HCT116 (cell line): ENCODE measurements at regions not wholly inside any gene's neighbourhood (a gene's known extent, or its start where the extent isn't known, plus 50 kb on each side); places are given as distances from the start of the nearest gene placed in this dataset.

Experiments used
- ATAC-seq: fragments of 200-7000 bp; cut with Tn5 transposase; 2 replicates; pipeline ENCODE4 v1.9.1; 2020; ENCODE audit warnings: mild to moderate bottlenecking, moderate library complexity
- BruUV-seq: library from RNA; stranded (reverse); fragments of 400-500 nt; replicated peaks from 2 replicates; lab custom pipeline; 2021; lab: Mats Ljungman, UMichigan
- CTCF ChIA-PET: fragments of 300-600 bp; sonication (Branson Sonifier 250); formaldehyde crosslinking; loops from one replicate; lab custom pipeline; 2021; ENCODE audit warnings: antibody characterized with exemption; lab: Charles Lee
- POLR2A ChIA-PET: fragments of 300-600, 350-600 bp; sonication (Branson Sonifier 250); formaldehyde crosslinking; loops from one replicate; lab custom pipeline; 2021; ENCODE audit warnings: antibody characterized with exemption; lab: Charles Lee
- RAD21 ChIA-PET, 2 experiments: fragments of 300-600 bp; sonication (Branson Sonifier 250); formaldehyde crosslinking; loops; one replicate each; lab custom pipeline; 2023; ENCODE audit warnings: low total read pairs in 2 of 2; ENCODE audit not compliant: uncharacterized antibody in 2 of 2, unreplicated experiment in 2 of 2, low non-redundant PET in 1 of 2; lab: Charles Lee
- DNase-seq: peaks from one replicate; pipeline ENCODE4 v3.0.0-alpha.2; 2010; ENCODE audit warnings: low read depth, low spot score
- H2AFZ ChIP-seq: fragments of 200-600 bp; shearing (Covaris generic), sonication (generic); 2 replicates; pipeline ENCODE4 v1.6.1; 2017; ENCODE audit warnings: low read depth, mixed run types, mixed read lengths, antibody characterized with exemption, low read length; ENCODE audit not compliant: poor library complexity, severe bottlenecking
- H3K27ac ChIP-seq: 2 replicates; pipeline ENCODE4 v1.5.1; 2012; ENCODE audit warnings: low read depth, low read length
- H3K27me3 ChIP-seq: fragments of 200-600 bp; sonication (generic); 2 replicates; pipeline ENCODE4 v1.6.1; 2016; ENCODE audit warnings: mixed run types, low read length, mixed read lengths; ENCODE audit not compliant: insufficient read depth
- H3K36me3 ChIP-seq, 2 experiments: fragments of 200-500 bp in 1 of 2; fragments of 200-600 bp in 1 of 2; sonication (Bioruptor generic) in 1 of 2; sonication (generic) in 1 of 2; 2 replicates each; pipeline versions ENCODE4 v1.5.1 to v1.6.1; 2014 to 2016; ENCODE audit warnings: low read length in 2 of 2, inconsistent platforms in 1 of 2, mixed read lengths in 1 of 2, mixed run types in 1 of 2; ENCODE audit not compliant: insufficient read depth in 2 of 2, control insufficient read depth in 1 of 2
- H3K4me1 ChIP-seq, 2 experiments: fragments of 200-600 bp in 1 of 2; sonication (generic) in 1 of 2; 2 replicates each; pipeline versions ENCODE4 v1.5.1 to v1.6.1; 2012 to 2017; ENCODE audit warnings: low read length in 2 of 2, inconsistent platforms in 1 of 2, mild to moderate bottlenecking in 1 of 2, mixed read lengths in 1 of 2, mixed run types in 1 of 2, moderate library complexity in 1 of 2; ENCODE audit not compliant: insufficient read depth in 2 of 2, control insufficient read depth in 1 of 2
- H3K4me2 ChIP-seq: fragments of 200-600 bp; sonication (generic); 2 replicates; pipeline ENCODE4 v1.6.1; 2017; ENCODE audit warnings: mixed run types, low read length, mixed read lengths
- H3K4me3 ChIP-seq, 2 experiments: fragments of 200-600 bp in 1 of 2; sonication (generic) in 1 of 2; replicated peaks in 1 of 2; 2 replicates each; pipeline ENCODE4 v1.5.1; 2011 to 2016; ENCODE audit warnings: low read length in 2 of 2, control low read depth in 1 of 2, low read depth in 1 of 2, mild to moderate bottlenecking in 1 of 2, mixed read lengths in 1 of 2, mixed run types in 1 of 2
- H3K79me2 ChIP-seq: fragments of 200-600 bp; sonication (generic); 2 replicates; pipeline ENCODE4 v1.6.1; 2017; ENCODE audit warnings: mild to moderate bottlenecking, mixed run types, low read length, moderate library complexity, mixed read lengths; ENCODE audit not compliant: insufficient read depth
- H3K9ac ChIP-seq: fragments of 200-600 bp; sonication (generic); 2 replicates; pipeline ENCODE4 v1.6.1; 2016; ENCODE audit warnings: low read length, mixed read lengths
- H3K9me2 ChIP-seq: fragments of 200-600 bp; sonication (generic), shearing (Covaris generic); 2 replicates; pipeline ENCODE4 v1.6.1; 2017; ENCODE audit warnings: mixed run types, mild to moderate bottlenecking, moderate library complexity; ENCODE audit not compliant: insufficient read depth
- H3K9me3 ChIP-seq, 2 experiments: fragments of 200-500 bp in 1 of 2; fragments of 200-600 bp in 1 of 2; sonication (Bioruptor generic) in 1 of 2; sonication (generic) in 1 of 2; 2 replicates each; pipeline ENCODE4 v1.6.1; 2014 to 2017; ENCODE audit warnings: low read length in 2 of 2, mixed read lengths in 2 of 2, inconsistent platforms in 1 of 2, low read depth in 1 of 2, mild to moderate bottlenecking in 1 of 2, mixed run types in 1 of 2, moderate library complexity in 1 of 2; ENCODE audit not compliant: control insufficient read depth in 1 of 2, insufficient read depth in 1 of 2
- H4K20me1 ChIP-seq: fragments of 200-600 bp; sonication (generic), shearing (Covaris generic); 2 replicates; pipeline ENCODE4 v1.6.1; 2017; ENCODE audit warnings: mixed run types, mild to moderate bottlenecking, moderate library complexity; ENCODE audit not compliant: insufficient read depth
- ATF3 ChIP-seq: IDR thresholded peaks from 2 replicates; pipeline ENCODE4 v1.6.1; 2012
- CEBPB ChIP-seq: IDR thresholded peaks from 2 replicates; pipeline ENCODE4 v1.6.1; 2012; ENCODE audit warnings: low read depth
- CTCF ChIP-seq, 3 experiments: fragments of 200-600 bp in 1 of 3; sonication (generic) in 1 of 3; IDR thresholded peaks in 2 of 3; conservative IDR thresholded peaks in 1 of 3; 2 replicates each; pipeline ENCODE4 v1.5.1; 2012 to 2017; ENCODE audit warnings: low read depth in 2 of 3, low read length in 2 of 3, antibody characterized with exemption in 1 of 3, borderline replicate concordance in 1 of 3, control low read depth in 1 of 3, mild to moderate bottlenecking in 1 of 3, mixed read lengths in 1 of 3, mixed run types in 1 of 3, moderate library complexity in 1 of 3; ENCODE audit not compliant: insufficient read depth in 1 of 3
- EGR1 ChIP-seq: IDR thresholded peaks from 2 replicates; pipeline ENCODE4 v1.6.1; 2012; ENCODE audit warnings: low read depth
- EZH2phosphoT487 ChIP-seq: fragments of 200-600 bp; IDR thresholded peaks from 2 replicates; pipeline ENCODE4 v1.6.1; 2018; ENCODE audit warnings: antibody characterized with exemption, borderline replicate concordance
- FOSL1 ChIP-seq: IDR thresholded peaks from 2 replicates; pipeline ENCODE4 v1.6.1; 2012; ENCODE audit warnings: low read depth
- POLR2AphosphoS5 ChIP-seq: IDR thresholded peaks from 2 replicates; pipeline ENCODE4 v1.6.1; 2011; ENCODE audit warnings: mild to moderate bottlenecking, low read depth, low read length, moderate library complexity
- SRF ChIP-seq: IDR thresholded peaks from 2 replicates; pipeline ENCODE4 v1.6.1; 2012; ENCODE audit warnings: low read depth
- YY1 ChIP-seq: IDR thresholded peaks from 2 replicates; pipeline ENCODE4 v1.6.1; 2011; ENCODE audit warnings: low read length, low read depth, moderate library complexity, mild to moderate bottlenecking; ENCODE audit not compliant: insufficient replicate concordance; ENCODE audit errors: extremely low read depth
- ZFX ChIP-seq: fragments of 450-650 bp; IDR thresholded peaks from 2 replicates; pipeline ENCODE4 v1.6.1; 2017
- ZNF274 ChIP-seq: fragments of 200-500 bp; sonication (Bioruptor generic); IDR thresholded peaks from 2 replicates; pipeline ENCODE4 v1.6.1; 2014; ENCODE audit warnings: mild to moderate bottlenecking, low read depth, low read length, inconsistent platforms
- intact Hi-C: fragments of 100-400 bp; cut with micrococcal nuclease; formaldehyde crosslinking; loops from 2 replicates; pipeline ENCODE4 v1.10.0; 2022

GRCh38 chr16:89027281-89027680 lies 50.3 kb upstream of the CBFA2T3 start:
- ChIA-PET RAD21 (no interaction called here), POLR2A (no interaction called here), CTCF (no interaction called here)
- BruUV-seq, result no TSS peak
- Histone ChIP-seq H3K4me3 (no peak overlapping the region), H3K9me3 (peaks cover 0 to 8% of the 10 kb centered on the region in 2 experiments; a peak in 1 of 4 replicates), H4K20me1 (no peaks in the 10 kb centered on the region), H3K9ac (no peak overlapping the region), H3K79me2 (no peaks in the 10 kb centered on the region), H3K27ac (no peak overlapping the region), H3K9me2 (no peaks in the 10 kb centered on the region), H2AFZ (no peak overlapping the region), H3K4me2 (no peak overlapping the region), H3K4me1 (peaks cover 0 to 11% of the 10 kb centered on the region in 2 experiments; a peak in 3 of 4 replicates), H3K36me3 (no peaks in the 10 kb centered on the region), H3K27me3 (peaks cover 50% of the 10 kb centered on the region)
- intact Hi-C loops, result no loop called here
- no peak for TF ChIP-seq EZH2phosphoT487
- no peak for TF ChIP-seq CEBPB
- TF ChIP-seq FOSL1, result no peak
- no peak for TF ChIP-seq EGR1
- TF ChIP-seq YY1, result no peak
- no peak for TF ChIP-seq ZNF274
- ATAC-seq (no peak), DNase-seq (no peak)

- POLR2A ChIA-PET, result no interaction called here
- Histone ChIP-seq H4K20me1 (no peaks in the 10 kb centered on the region), H3K4me2 (no peak overlapping the region), H3K9me3 (peaks cover 0 to 8% of the 10 kb centered on the region in 2 experiments; a peak in 1 of 4 replicates), H3K36me3 (no peaks in the 10 kb centered on the region), H2AFZ (no peak overlapping the region), H3K79me2 (no peaks in the 10 kb centered on the region), H3K4me3 (no peak overlapping the region), H3K9me2 (no peaks in the 10 kb centered on the region), H3K4me1 (no peaks in the 10 kb centered on the region), H3K9ac (no peak overlapping the region), H3K27me3 (peaks cover 43% of the 10 kb centered on the region), H3K27ac (no peak overlapping the region)
- BruUV-seq, result no TSS peak
- ATAC-seq, result no peak
- CTCF ChIA-PET, result no interaction called here
- no peak for DNase-seq
- RAD21 ChIA-PET, result no interaction called here
- intact Hi-C loops, result no loop called here
- TF ChIP-seq POLR2AphosphoS5 (no peak), SRF (no peak), CTCF (IDR thresholded peaks at IDR 0.05 in 2 of 3, conservative IDR thresholded peaks at IDR 0.05 in 1 of 3; ENCODE audit: borderline replicate concordance in 1 of 3, insufficient read depth in 1 of 3, low read depth in 2 of 3, low read length in 2 of 3) (no peak), ZFX (no peak), ATF3 (no peak)
- TF ChIP-seq, all 23 proteins: peak for 0
Measured at GRCh38 chr16:89031715-89032659, 55.0 kb upstream of the CBFA2T3 start.
